Neural cell (in vitro differentiated cells): ENCODE measurements at regions not wholly inside any gene's neighbourhood (a gene's known extent, or its start where the extent isn't known, plus 50 kb on each side); places are given as distances from the start of the nearest gene placed in this dataset.

Experiments used
- CTCF ChIP-seq: fragments of 450-650 bp; IDR thresholded peaks from 2 replicates; pipeline ENCODE4 v1.5.1; 2014; ENCODE audit warnings: antibody characterized with exemption, mild to moderate bottlenecking, moderate library complexity; ENCODE audit not compliant: poor library complexity, severe bottlenecking
- EP300 ChIP-seq: fragments of 450-650 bp; conservative IDR thresholded peaks from 2 replicates; pipeline ENCODE4 v1.6.1; 2014; ENCODE audit warnings: antibody characterized with exemption, mild to moderate bottlenecking, moderate library complexity; ENCODE audit not compliant: poor library complexity, severe bottlenecking
- EZH2 ChIP-seq: fragments of 200-600, 300-800 bp; shearing (Covaris generic), sonication (generic); IDR thresholded peaks from 2 replicates; pipeline ENCODE4 v1.6.1; 2014; ENCODE audit warnings: antibody characterized with exemption, low read length, borderline replicate concordance, mild to moderate bottlenecking; ENCODE audit not compliant: insufficient read depth, poor library complexity, severe bottlenecking
- MXI1 ChIP-seq: fragments of 450-650 bp; conservative IDR thresholded peaks from 2 replicates; pipeline ENCODE4 v1.6.1; 2014; ENCODE audit warnings: antibody characterized with exemption, mild to moderate bottlenecking; ENCODE audit not compliant: poor library complexity, severe bottlenecking
- POLR2AphosphoS5 ChIP-seq: IDR thresholded peaks from 2 replicates; pipeline ENCODE4 v1.6.1; 2012
- RAD21 ChIP-seq: fragments of 450-650 bp; conservative IDR thresholded peaks from 2 replicates; pipeline ENCODE4 v1.6.1; 2014; ENCODE audit warnings: antibody characterized with exemption, mild to moderate bottlenecking, moderate library complexity
- REST ChIP-seq: IDR thresholded peaks from 2 replicates; pipeline ENCODE4 v1.6.1; 2012; ENCODE audit warnings: borderline replicate concordance
- SMC3 ChIP-seq: fragments of 450-650 bp; conservative IDR thresholded peaks from 2 replicates; pipeline ENCODE4 v1.6.1; 2014; ENCODE audit warnings: antibody characterized with exemption, mild to moderate bottlenecking, moderate library complexity; ENCODE audit not compliant: poor library complexity
- TAF1 ChIP-seq: IDR thresholded peaks from 2 replicates; pipeline ENCODE4 v1.6.1; 2012; ENCODE audit warnings: low read depth

- no peak for TF ChIP-seq CTCF
- no peak for TF ChIP-seq POLR2AphosphoS5
- no peak for TF ChIP-seq TAF1
- no peak for TF ChIP-seq EZH2
- no peak for TF ChIP-seq RAD21
- TF ChIP-seq EP300 = peak; percentile 12
- TF ChIP-seq SMC3 = no peak
- TF ChIP-seq MXI1 = no peak
- TF ChIP-seq REST = no peak
These were observed 566.1 kb upstream of the NRP1 start for GRCh38 chr10:33900596-33900995.
